ENCODE measurements at regions not wholly inside any gene's neighbourhood (a gene's known extent, or its start where the extent isn't known, plus 50 kb on each side); places are given as distances from the start of the nearest gene placed in this dataset.

DNA sequence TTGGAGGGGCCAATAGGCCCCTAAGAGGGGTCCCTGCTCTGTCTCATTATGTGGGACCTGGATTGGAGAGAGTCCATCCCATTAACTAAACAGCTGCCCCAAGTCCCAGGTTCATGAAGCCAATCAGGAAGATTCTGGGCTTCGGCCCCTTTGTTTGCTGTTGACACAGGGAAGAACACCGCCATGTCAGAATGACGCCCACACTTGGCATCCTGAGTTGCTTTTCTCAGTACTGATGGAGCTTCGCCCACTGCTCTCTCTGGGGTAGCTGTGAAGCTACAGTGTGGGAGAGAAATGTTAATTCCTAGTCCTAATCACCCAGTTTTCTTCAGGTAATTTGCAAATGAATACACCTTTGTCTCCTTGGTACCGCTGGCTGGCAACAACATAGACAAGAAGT is 264.7 kb downstream of the GLRX3 start:
- TF ChIP-seq EZH2 (IDR thresholded peaks at IDR 0.05; ENCODE audit: insufficient read depth, poor library complexity, severe bottlenecking) (no peak), EZH2phosphoT487 (IDR thresholded peaks at IDR 0.05; ENCODE audit: insufficient read depth, low read depth) (no peak)

DNA sequence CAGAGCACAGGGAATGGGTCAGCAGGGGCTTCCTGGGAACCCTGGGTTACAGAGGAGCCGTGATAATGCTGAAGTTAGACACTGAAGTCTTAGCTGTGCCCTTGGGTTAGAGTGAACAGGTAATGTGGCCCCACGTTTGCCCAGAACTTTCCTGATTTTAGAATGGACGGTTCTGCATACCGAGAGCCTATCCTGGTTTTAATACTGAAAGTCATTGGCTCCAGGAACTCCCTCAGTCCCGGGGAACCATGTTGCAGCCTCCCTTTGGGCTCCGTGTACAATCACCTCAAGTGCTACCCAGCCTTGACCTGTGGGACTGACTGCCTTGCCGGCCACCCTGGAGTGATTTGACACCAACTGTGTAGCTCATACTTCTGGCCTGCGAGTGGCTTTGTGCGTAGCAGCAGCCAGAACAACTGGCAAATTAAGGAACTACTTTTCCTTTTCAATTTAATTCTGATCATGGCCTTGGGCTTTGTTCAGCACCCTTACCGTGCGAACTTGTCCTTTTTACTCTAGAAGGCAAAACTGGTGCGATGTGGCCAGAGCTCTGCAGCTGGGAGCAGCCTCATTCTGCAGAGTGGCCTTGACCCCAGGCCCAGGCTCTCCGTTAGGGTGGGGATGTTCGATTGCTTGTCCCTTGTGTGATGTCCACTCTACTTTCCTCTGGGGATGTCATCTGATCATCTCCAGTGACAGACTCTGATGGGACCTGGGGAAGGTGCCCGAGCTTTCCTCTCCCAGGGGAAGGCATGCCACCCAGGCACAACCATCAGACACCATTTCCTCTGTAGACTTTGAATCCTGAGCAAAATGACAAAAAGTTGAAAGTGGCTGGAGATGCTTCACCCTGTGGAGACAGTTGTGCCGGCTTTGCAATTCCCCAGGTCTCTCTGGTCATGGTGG is 265.9 kb downstream of the GLRX3 start:
- WGBS, 2 experiments (ENCODE audit: low coverage in 1 of 2, low lambda C conversion rate in 2 of 2, missing lambda C conversion rate in 2 of 2), result 26 to 29% methylated on average over 16 of the region's 16 CpGs
- Histone ChIP-seq H3K9me3 (ENCODE audit: low read depth) (no peaks in the 10 kb centered on the region), H3K27me3 (replicated peaks; ENCODE audit: insufficient read depth) (no peaks in the 10 kb centered on the region), H3F3A (ENCODE audit: insufficient read depth) (no peaks in the 10 kb centered on the region), H2AFZ (no peak overlapping the region), H3K79me2 (ENCODE audit: insufficient read depth) (no peaks in the 10 kb centered on the region), H3K27ac (no peak overlapping the region), H3K4me3 (no peak overlapping the region), H3K36me3 (ENCODE audit: low read depth) (no peaks in the 10 kb centered on the region), H3K4me2 (ENCODE audit: unreplicated experiment) (no peak overlapping the region), H3K4me1 (ENCODE audit: insufficient read depth) (no peaks in the 10 kb centered on the region), H3K9ac (no peak overlapping the region), H3K9me2 (ENCODE audit: insufficient read depth) (no peaks in the 10 kb centered on the region), H4K20me1 (ENCODE audit: insufficient read depth) (no peaks in the 10 kb centered on the region)
- no peak for DNase-seq
- no peak for TF ChIP-seq EZH2 (IDR thresholded peaks at IDR 0.05; ENCODE audit: insufficient read depth, poor library complexity, severe bottlenecking)
- TF ChIP-seq EZH2phosphoT487 (IDR thresholded peaks at IDR 0.05; ENCODE audit: insufficient read depth, low read depth), result no peak
- in situ Hi-C loops (cut with MboI), result no loop called here

More for the DNA sequence above, 264.7 kb downstream of the GLRX3 start:
- Histone ChIP-seq H3K36me3 (ENCODE audit: low read depth) (no peaks in the 10 kb centered on the region), H3K4me2 (ENCODE audit: unreplicated experiment) (no peak overlapping the region), H3K9ac (no peak overlapping the region), H3K27me3 (replicated peaks; ENCODE audit: insufficient read depth) (no peaks in the 10 kb centered on the region), H4K20me1 (ENCODE audit: insufficient read depth) (no peaks in the 10 kb centered on the region), H3K4me1 (ENCODE audit: insufficient read depth) (no peaks in the 10 kb centered on the region), H3K4me3 (no peak overlapping the region), H2AFZ (no peak overlapping the region), H3K9me3 (ENCODE audit: low read depth) (no peaks in the 10 kb centered on the region), H3K79me2 (ENCODE audit: insufficient read depth) (no peaks in the 10 kb centered on the region), H3K9me2 (ENCODE audit: insufficient read depth) (no peaks in the 10 kb centered on the region), H3F3A (ENCODE audit: insufficient read depth) (no peaks in the 10 kb centered on the region), H3K27ac (no peak overlapping the region)
- WGBS, 2 experiments (ENCODE audit: low coverage in 1 of 2, low lambda C conversion rate in 2 of 2, missing lambda C conversion rate in 2 of 2), result 15 to 24% methylated on average over 5 of the region's 5 CpGs
- no peak for DNase-seq
- in situ Hi-C loops (cut with MboI), result no loop called here

DNA sequence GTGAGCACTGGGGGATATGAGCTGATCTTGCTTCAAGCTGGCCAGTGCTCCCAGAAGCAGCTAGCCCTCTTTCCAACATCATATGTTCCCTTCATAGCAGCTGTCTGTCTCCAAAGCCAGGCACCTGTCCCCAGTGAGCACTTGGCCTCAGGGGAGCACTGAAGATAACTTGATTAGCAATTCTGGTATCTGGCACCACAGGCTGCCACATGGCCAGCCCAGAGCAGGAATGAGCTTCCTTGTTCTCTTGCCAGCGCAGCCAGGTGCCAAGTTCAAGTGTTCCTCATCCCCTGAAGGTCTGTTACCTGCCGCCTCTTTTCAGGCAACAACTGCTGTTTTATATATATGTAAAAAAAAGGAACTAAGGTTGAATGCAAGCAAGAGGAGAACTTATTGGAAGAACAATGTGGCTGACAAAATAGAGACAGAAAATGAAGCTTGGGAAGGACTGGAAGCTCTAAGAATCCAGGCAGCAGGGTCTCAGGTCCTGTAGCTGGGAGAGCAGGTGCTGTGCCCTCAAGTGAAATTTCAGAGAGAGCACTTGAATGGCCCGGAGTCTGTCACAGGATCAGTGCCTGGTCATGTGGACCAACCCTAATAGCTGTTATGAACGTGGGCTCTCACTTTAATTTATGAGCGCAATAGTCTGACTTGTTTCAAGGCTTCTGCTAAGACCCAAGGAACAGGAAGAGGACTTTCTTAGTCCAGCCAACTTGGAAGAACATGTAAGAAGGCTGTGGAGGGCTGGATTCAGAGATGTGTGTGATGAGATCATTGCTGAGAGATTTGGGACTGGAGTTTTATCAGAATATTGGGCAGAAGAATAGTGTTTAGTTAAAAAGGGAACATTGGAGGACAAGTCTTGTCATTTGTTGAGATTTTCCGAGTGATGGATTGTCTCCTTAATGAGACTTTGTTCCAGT is 267.2 kb downstream of the GLRX3 start:
- Histone ChIP-seq H3K4me1 (ENCODE audit: insufficient read depth) (no peaks in the 10 kb centered on the region), H2AFZ (no peak overlapping the region), H3F3A (ENCODE audit: insufficient read depth) (no peaks in the 10 kb centered on the region), H3K9me2 (ENCODE audit: insufficient read depth) (no peaks in the 10 kb centered on the region), H4K20me1 (ENCODE audit: insufficient read depth) (no peaks in the 10 kb centered on the region), H3K9ac (no peak overlapping the region), H3K79me2 (ENCODE audit: insufficient read depth) (no peaks in the 10 kb centered on the region), H3K9me3 (ENCODE audit: low read depth) (no peaks in the 10 kb centered on the region), H3K4me3 (no peak overlapping the region), H3K4me2 (ENCODE audit: unreplicated experiment) (no peak overlapping the region), H3K27me3 (replicated peaks; ENCODE audit: insufficient read depth) (no peaks in the 10 kb centered on the region), H3K36me3 (ENCODE audit: low read depth) (no peaks in the 10 kb centered on the region), H3K27ac (no peak overlapping the region)
- no peak for TF ChIP-seq EZH2phosphoT487 (IDR thresholded peaks at IDR 0.05; ENCODE audit: insufficient read depth, low read depth)
- WGBS, 2 experiments (ENCODE audit: low coverage in 1 of 2, low lambda C conversion rate in 2 of 2, missing lambda C conversion rate in 2 of 2), result 15 to 16% methylated on average over 6 of the region's 6 CpGs
- DNase-seq, result no peak
- in situ Hi-C loops (cut with MboI), result no loop called here

DNA sequence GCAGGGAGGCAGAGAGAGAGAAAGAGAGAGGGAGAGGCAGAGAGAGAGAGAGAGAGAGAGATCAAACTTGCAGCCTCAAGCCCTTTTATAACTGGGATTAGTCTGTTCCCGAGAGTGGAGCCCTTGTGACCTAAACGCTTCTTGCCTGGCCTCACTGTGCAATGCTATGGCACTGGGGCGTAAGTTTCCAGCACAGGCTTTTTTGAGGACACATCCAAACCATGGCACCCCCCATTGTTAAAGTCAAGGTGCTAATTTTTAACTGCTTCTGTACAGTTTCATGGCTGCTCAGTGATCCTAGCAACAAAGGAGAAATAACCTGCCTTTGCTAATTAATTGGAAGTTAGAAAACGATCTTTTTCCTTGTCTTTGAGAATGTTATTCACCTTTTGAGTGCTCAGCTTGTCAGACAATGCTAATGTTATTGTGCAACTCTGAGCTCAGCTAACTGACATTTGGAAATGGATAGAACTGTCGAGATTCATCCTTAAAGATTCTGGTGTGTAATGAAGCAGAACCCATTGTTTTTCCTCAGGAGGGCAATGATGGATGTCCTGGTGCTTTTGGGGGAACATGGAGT is 268.4 kb downstream of the GLRX3 start:
- H3K9me3 ChIP-seq (ENCODE audit: low read depth), result no peaks in the 10 kb centered on the region
- H3K9ac ChIP-seq, result no peak overlapping the region
- H3K79me2 ChIP-seq (ENCODE audit: insufficient read depth), result no peaks in the 10 kb centered on the region
- DNase-seq, result no peak
- no peaks in the 10 kb centered on the region for H3K4me1 ChIP-seq (ENCODE audit: insufficient read depth)
- in situ Hi-C loops (cut with MboI), result no loop called here
- WGBS, 2 experiments (ENCODE audit: low coverage in 1 of 2, low lambda C conversion rate in 2 of 2, missing lambda C conversion rate in 2 of 2), result 4 to 9% methylated on average over 5 of the region's 5 CpGs
- H2AFZ ChIP-seq, result no peak overlapping the region
- TF ChIP-seq EZH2 (IDR thresholded peaks at IDR 0.05; ENCODE audit: insufficient read depth, poor library complexity, severe bottlenecking) (no peak), EZH2phosphoT487 (IDR thresholded peaks at IDR 0.05; ENCODE audit: insufficient read depth, low read depth) (no peak)
- H3F3A ChIP-seq (ENCODE audit: insufficient read depth), result no peaks in the 10 kb centered on the region
- no peaks in the 10 kb centered on the region for H4K20me1 ChIP-seq (ENCODE audit: insufficient read depth)
- H3K27ac ChIP-seq, result no peak overlapping the region
- no peak overlapping the region for H3K4me2 ChIP-seq (ENCODE audit: unreplicated experiment)
- no peaks in the 10 kb centered on the region for H3K9me2 ChIP-seq (ENCODE audit: insufficient read depth)
- H3K27me3 ChIP-seq (replicated peaks; ENCODE audit: insufficient read depth), result no peaks in the 10 kb centered on the region
- no peak overlapping the region for H3K4me3 ChIP-seq
- no peaks in the 10 kb centered on the region for H3K36me3 ChIP-seq (ENCODE audit: low read depth)

Measured in GM23248 (cell line).